Thymus (tissue), 11 donors: ENCODE measurements at regions not wholly inside any gene's neighbourhood (a gene's known extent, or its start where the extent isn't known, plus 50 kb on each side); places are given as distances from the start of the nearest gene placed in this dataset.

Experiments
- DNase-seq, 9 donors: peaks; one replicate each; pipeline ENCODE4 v3.0.0-alpha.2; 2013; ENCODE audit warnings: low spot score in 9 of 9, low read depth in 6 of 9, missing footprints in 1 of 9
- H3K27ac ChIP-seq, 2 donors: one replicate each; pipeline ENCODE4 v1.5.1; 2013; ENCODE audit warnings: control low read depth in 1 of 2, low read depth in 1 of 2, low read length in 1 of 2, mild to moderate bottlenecking in 1 of 2, moderate library complexity in 1 of 2
- H3K27me3 ChIP-seq, 2 donors: one replicate each; pipeline ENCODE4 v1.5.1; 2013; ENCODE audit warnings: low read length in 1 of 2; ENCODE audit not compliant: control insufficient read depth in 2 of 2, insufficient read depth in 1 of 2
- H3K36me3 ChIP-seq, 2 donors: one replicate each; pipeline ENCODE4 v1.5.1; 2013; ENCODE audit warnings: low read length in 1 of 2, mild to moderate bottlenecking in 1 of 2, moderate library complexity in 1 of 2; ENCODE audit not compliant: control insufficient read depth in 2 of 2, insufficient read depth in 2 of 2
- H3K4me1 ChIP-seq, 2 donors: one replicate each; pipeline ENCODE4 v1.5.1; 2013; ENCODE audit warnings: low read length in 2 of 2; ENCODE audit not compliant: control insufficient read depth in 2 of 2, insufficient read depth in 2 of 2
- H3K4me3 ChIP-seq, 2 donors: one replicate each; pipeline ENCODE4 v1.5.1; 2013; ENCODE audit warnings: low read length in 2 of 2, control low read depth in 1 of 2, mild to moderate bottlenecking in 1 of 2
- H3K9me3 ChIP-seq, 2 donors: one replicate each; pipeline ENCODE4 v1.5.1; 2013; ENCODE audit warnings: low read length in 1 of 2, mild to moderate bottlenecking in 1 of 2; ENCODE audit not compliant: control insufficient read depth in 2 of 2, insufficient read depth in 1 of 2
- WGBS: extraction: QIAGEN DNeasy Blood & Tissue Kit; methylation state at CpG from one replicate; pipeline ENCODE4 v1.1.7; 2013; 5-methylcytosine and 5-hydroxymethylcytosine counted together
- donor health status: healthy.

GRCh38 chrX:22652596-22652995, 347.2 kb upstream of the DDX53 start:
- no peak overlapping the region for H3K4me3 ChIP-seq
- no peaks in the 10 kb centered on the region for H3K9me3 ChIP-seq
- H3K4me1 ChIP-seq: no peaks in the 10 kb centered on the region
- WGBS: 92% methylated on average over 6 of the region's 6 CpGs
- no peak for DNase-seq
- H3K27ac ChIP-seq: no peak overlapping the region
- H3K27me3 ChIP-seq: no peaks in the 10 kb centered on the region
- H3K36me3 ChIP-seq: no peaks in the 10 kb centered on the region

GRCh38 chrX:22660756-22661155, 339.0 kb upstream of the DDX53 start:
- 85% methylated on average over 2 of the region's 2 CpGs for WGBS
- Histone ChIP-seq H3K4me1 (no peaks in the 10 kb centered on the region), H3K36me3 (no peaks in the 10 kb centered on the region), H3K9me3 (no peaks in the 10 kb centered on the region), H3K27ac (no peak overlapping the region), H3K27me3 (no peaks in the 10 kb centered on the region), H3K4me3 (no peak overlapping the region)
- no peak for DNase-seq

- Histone ChIP-seq H3K4me3 (no peak overlapping the region), H3K36me3 (no peaks in the 10 kb centered on the region), H3K9me3 (no peaks in the 10 kb centered on the region), H3K4me1 (no peaks in the 10 kb centered on the region), H3K27me3 (no peaks in the 10 kb centered on the region), H3K27ac (no peak overlapping the region)
- DNase-seq: no peak
- 90% methylated on average over 1 of the region's 1 CpG for WGBS
These were observed 337.0 kb upstream of the DDX53 start for GRCh38 chrX:22662776-22663175.

- Histone ChIP-seq H3K9me3 (no peaks in the 10 kb centered on the region), H3K4me3 (no peak overlapping the region), H3K4me1 (no peaks in the 10 kb centered on the region), H3K36me3 (no peaks in the 10 kb centered on the region), H3K27me3 (no peaks in the 10 kb centered on the region), H3K27ac (no peak overlapping the region)
- DNase-seq: no peak
- WGBS: 97% methylated on average over 3 of the region's 3 CpGs
These were observed 334.9 kb upstream of the DDX53 start for GRCh38 chrX:22664826-22665225.

- no peaks in the 10 kb centered on the region for H3K9me3 ChIP-seq
- no peaks in the 10 kb centered on the region for H3K27me3 ChIP-seq
- WGBS: 49% methylated on average over 2 of the region's 2 CpGs
- H3K36me3 ChIP-seq: no peaks in the 10 kb centered on the region
- H3K4me3 ChIP-seq: no peak overlapping the region
- no peak for DNase-seq
- H3K4me1 ChIP-seq: no peaks in the 10 kb centered on the region
- H3K27ac ChIP-seq: no peak overlapping the region
These were observed 333.9 kb upstream of the DDX53 start for GRCh38 chrX:22665818-22666217.

GRCh38 chrX:22666441-22666840, 333.3 kb upstream of the DDX53 start:
- Histone ChIP-seq H3K27ac (no peak overlapping the region), H3K36me3 (no peaks in the 10 kb centered on the region), H3K4me3 (no peak overlapping the region), H3K9me3 (no peaks in the 10 kb centered on the region), H3K27me3 (no peaks in the 10 kb centered on the region), H3K4me1 (no peaks in the 10 kb centered on the region)
- 34% methylated on average over 9 of the region's 9 CpGs for WGBS
- DNase-seq: no peak

- Histone ChIP-seq H3K36me3 (no peaks in the 10 kb centered on the region), H3K9me3 (no peaks in the 10 kb centered on the region), H3K4me1 (no peaks in the 10 kb centered on the region), H3K27ac (no peak overlapping the region), H3K27me3 (no peaks in the 10 kb centered on the region), H3K4me3 (no peak overlapping the region)
- no peak for DNase-seq
- WGBS: 86% methylated on average over 3 of the region's 3 CpGs
These were observed 324.8 kb upstream of the DDX53 start for GRCh38 chrX:22674932-22675331.

GRCh38 chrX:22686138-22686541, 313.6 kb upstream of the DDX53 start:
- Histone ChIP-seq H3K9me3 (no peaks in the 10 kb centered on the region), H3K27ac (no peak overlapping the region), H3K36me3 (no peaks in the 10 kb centered on the region), H3K27me3 (no peaks in the 10 kb centered on the region), H3K4me3 (no peak overlapping the region), H3K4me1 (no peaks in the 10 kb centered on the region)
- peak in 1 of 9 donors; percentile 3 for DNase-seq
- 19% methylated on average over 7 of the region's 7 CpGs for WGBS

- Histone ChIP-seq H3K27me3 (no peaks in the 10 kb centered on the region), H3K36me3 (no peaks in the 10 kb centered on the region), H3K9me3 (no peaks in the 10 kb centered on the region), H3K27ac (no peak overlapping the region), H3K4me1 (no peaks in the 10 kb centered on the region), H3K4me3 (no peak overlapping the region)
- no peak for DNase-seq
These were observed 310.5 kb upstream of the DDX53 start for GRCh38 chrX:22689290-22689689.

- Histone ChIP-seq H3K4me1 (no peaks in the 10 kb centered on the region), H3K9me3 (no peaks in the 10 kb centered on the region), H3K4me3 (no peak overlapping the region), H3K27me3 (no peaks in the 10 kb centered on the region), H3K27ac (no peak overlapping the region), H3K36me3 (no peaks in the 10 kb centered on the region)
- WGBS: 83% methylated on average over 5 of the region's 5 CpGs
- DNase-seq: no peak
These were observed 309.6 kb upstream of the DDX53 start for GRCh38 chrX:22690116-22690515.
